ENCODE measurements at regions not wholly inside any gene's neighbourhood (a gene's known extent, or its start where the extent isn't known, plus 50 kb on each side); places are given as distances from the start of the nearest gene placed in this dataset.

GRCh38 chr7:135842446-135843179, 94.0 kb upstream of the FAM180A start:
- intact Hi-C loops (cut with DNase I) = no loop called here
- Histone ChIP-seq H3K4me1 (no peaks in the 10 kb centered on the region), H3K9me3 (no peaks in the 10 kb centered on the region), H3K4me3 (no peak overlapping the region), H3K36me3 (no peaks in the 10 kb centered on the region), H3K27ac (no peak overlapping the region), H3K27me3 (ENCODE audit: low read depth) (no peaks in the 10 kb centered on the region)
- DNase-seq (no peak), ATAC-seq (no peak)
- no peak for TF ChIP-seq CTCF (IDR thresholded peaks at IDR 0.05)

DNA sequence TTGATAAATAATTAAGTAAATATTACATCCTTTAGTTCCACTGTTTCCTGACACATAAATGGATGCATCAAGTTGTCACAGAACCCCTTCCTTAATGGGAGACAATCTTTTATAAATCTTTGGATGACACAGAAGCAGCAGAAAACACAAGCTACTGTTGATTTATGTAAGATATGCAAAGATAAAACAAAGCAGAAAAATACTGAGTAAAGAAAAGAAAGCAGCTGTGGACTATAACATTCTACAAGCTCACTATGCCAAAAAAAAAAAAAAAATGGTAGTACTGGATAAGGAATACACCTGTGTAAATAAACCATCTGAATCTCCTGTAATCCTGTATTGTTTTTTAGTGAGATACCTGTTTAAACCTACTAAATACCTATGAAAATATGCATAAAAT, 92.0 kb upstream of the FAM180A start:
- intact Hi-C loops (cut with DNase I) = no loop called here
- Histone ChIP-seq H3K4me3 (no peak overlapping the region), H3K4me1 (no peaks in the 10 kb centered on the region), H3K27me3 (ENCODE audit: low read depth) (no peaks in the 10 kb centered on the region), H3K9me3 (no peaks in the 10 kb centered on the region), H3K36me3 (no peaks in the 10 kb centered on the region), H3K27ac (no peak overlapping the region)
- no peak for TF ChIP-seq CTCF (IDR thresholded peaks at IDR 0.05)
- DNase-seq (no peak), ATAC-seq (no peak)

DNA sequence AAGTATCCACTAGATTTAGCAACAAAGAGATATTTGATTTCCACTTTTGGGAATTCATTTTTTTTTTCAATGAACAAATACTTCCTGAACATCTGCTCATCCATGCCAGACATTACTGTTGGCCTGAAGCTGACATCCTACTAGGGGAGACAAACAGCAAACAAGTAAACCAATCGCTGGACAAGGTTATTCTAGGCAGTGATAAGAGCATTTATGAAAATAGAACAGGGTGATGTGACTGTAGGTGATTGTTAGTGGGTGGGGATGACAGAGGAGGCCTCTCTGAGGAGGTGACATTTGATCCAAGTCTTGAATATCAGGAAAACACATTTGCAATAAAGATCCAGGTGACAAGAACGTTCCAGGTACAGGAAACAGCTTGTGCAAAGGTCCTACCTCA, 89.1 kb upstream of the FAM180A start:
- H3K4me1 ChIP-seq = no peaks in the 10 kb centered on the region
- TF ChIP-seq CTCF (IDR thresholded peaks at IDR 0.05) = no peak
- no peaks in the 10 kb centered on the region for H3K27me3 ChIP-seq (ENCODE audit: low read depth)
- no peak overlapping the region for H3K27ac ChIP-seq
- H3K9me3 ChIP-seq = no peaks in the 10 kb centered on the region
- intact Hi-C loops (cut with DNase I) = no loop called here
- ATAC-seq = no peak
- no peak for DNase-seq
- no peaks in the 10 kb centered on the region for H3K36me3 ChIP-seq
- no peak overlapping the region for H3K4me3 ChIP-seq

DNA sequence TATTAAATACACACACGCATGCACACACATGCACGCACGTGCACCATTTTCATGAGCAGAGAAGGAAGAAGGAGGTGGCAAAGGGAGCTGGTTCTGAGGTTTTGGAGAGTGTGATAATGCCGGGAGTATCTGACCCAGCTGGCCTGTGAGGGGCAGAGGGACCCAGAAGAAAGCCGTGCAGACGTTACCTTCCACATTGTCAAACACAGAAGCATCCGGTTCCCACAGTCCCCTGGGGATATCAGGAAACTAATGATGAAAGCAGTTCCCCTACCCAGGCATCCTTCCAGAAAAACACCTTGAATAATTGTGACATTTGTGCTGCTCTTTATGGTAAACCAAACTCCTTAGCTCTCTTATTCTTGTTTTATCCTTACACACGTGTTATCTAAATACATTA, 85.7 kb upstream of the FAM180A start:
- DNase-seq (no peak), ATAC-seq (no peak)
- H3K36me3 ChIP-seq = no peaks in the 10 kb centered on the region
- intact Hi-C loops (cut with DNase I) = no loop called here
- no peaks in the 10 kb centered on the region for H3K9me3 ChIP-seq
- H3K4me1 ChIP-seq = no peaks in the 10 kb centered on the region
- no peak overlapping the region for H3K27ac ChIP-seq
- no peak overlapping the region for H3K4me3 ChIP-seq
- TF ChIP-seq CTCF (IDR thresholded peaks at IDR 0.05) = no peak
- H3K27me3 ChIP-seq (ENCODE audit: low read depth) = peaks cover 6% of the 10 kb centered on the region

DNA sequence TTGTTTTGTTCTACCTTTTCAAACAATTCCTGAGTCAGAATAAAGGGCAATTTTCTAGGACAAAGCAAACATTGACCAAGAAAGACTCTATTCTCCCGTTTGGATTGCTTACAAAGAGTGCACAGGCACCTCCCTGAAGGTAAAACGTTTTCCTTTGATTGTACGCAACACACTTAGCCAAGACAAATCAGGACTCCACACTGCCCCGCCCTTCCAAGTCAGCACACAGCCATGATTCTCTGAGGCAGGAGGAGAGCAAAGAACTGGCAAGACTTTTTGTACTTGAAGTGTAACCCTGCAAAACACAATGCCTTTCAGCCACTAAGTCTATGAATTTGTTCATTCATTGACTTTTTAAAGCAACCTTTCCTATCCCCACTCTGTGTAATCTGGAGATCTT, 85.0 kb upstream of the FAM180A start:
- intact Hi-C loops (cut with DNase I) = no loop called here
- DNase-seq (no peak), ATAC-seq (no peak)
- H3K36me3 ChIP-seq = no peaks in the 10 kb centered on the region
- H3K27me3 ChIP-seq (ENCODE audit: low read depth) = peaks cover 6% of the 10 kb centered on the region
- no peaks in the 10 kb centered on the region for H3K9me3 ChIP-seq
- H3K4me3 ChIP-seq = no peak overlapping the region
- no peaks in the 10 kb centered on the region for H3K4me1 ChIP-seq
- TF ChIP-seq CTCF (IDR thresholded peaks at IDR 0.05) = no peak
- H3K27ac ChIP-seq = no peak overlapping the region

Measured in lower lobe of right lung (tissue), 2 donors.